ENCODE measurements at regions not wholly inside any gene's neighbourhood (a gene's known extent, or its start where the extent isn't known, plus 50 kb on each side); places are given as distances from the start of the nearest gene placed in this dataset.

DNA sequence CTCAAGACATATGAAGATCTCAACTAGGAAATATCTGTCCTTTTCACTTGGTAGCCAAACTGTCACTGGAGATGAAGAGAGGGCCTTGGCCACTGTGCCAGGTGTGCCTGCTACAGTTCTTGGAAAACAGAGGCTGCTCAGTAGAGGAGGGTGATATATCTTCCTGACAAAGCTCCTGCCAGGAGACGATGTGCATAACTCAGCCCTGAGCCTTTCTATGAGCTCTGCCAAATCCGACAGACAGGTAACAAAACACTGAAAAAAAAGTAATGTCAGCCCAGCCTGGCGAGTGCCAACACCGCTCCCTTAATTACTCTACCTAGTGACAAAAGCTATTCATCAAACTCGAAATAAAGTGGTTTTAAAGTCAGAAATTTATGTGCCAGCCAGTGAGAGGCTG, 123.2 kb downstream of the MFSD1 start:
- H3K9me3 Mint-ChIP-seq, result no peaks in the 10 kb centered on the region
- no peaks in the 10 kb centered on the region for H3K36me3 Mint-ChIP-seq (ENCODE audit: low read depth)
- TF ChIP-seq, protein P1, sequence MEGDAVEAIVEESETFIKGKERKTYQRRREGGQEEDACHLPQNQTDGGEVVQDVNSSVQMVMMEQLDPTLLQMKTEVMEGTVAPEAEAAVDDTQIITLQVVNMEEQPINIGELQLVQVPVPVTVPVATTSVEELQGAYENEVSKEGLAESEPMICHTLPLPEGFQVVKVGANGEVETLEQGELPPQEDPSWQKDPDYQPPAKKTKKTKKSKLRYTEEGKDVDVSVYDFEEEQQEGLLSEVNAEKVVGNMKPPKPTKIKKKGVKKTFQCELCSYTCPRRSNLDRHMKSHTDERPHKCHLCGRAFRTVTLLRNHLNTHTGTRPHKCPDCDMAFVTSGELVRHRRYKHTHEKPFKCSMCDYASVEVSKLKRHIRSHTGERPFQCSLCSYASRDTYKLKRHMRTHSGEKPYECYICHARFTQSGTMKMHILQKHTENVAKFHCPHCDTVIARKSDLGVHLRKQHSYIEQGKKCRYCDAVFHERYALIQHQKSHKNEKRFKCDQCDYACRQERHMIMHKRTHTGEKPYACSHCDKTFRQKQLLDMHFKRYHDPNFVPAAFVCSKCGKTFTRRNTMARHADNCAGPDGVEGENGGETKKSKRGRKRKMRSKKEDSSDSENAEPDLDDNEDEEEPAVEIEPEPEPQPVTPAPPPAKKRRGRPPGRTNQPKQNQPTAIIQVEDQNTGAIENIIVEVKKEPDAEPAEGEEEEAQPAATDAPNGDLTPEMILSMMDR (IDR thresholded peaks at IDR 0.05), result no peak
- peaks cover 6% of the 10 kb centered on the region; the same call in 1 of the 2 replicates for H3K27me3 Mint-ChIP-seq (ENCODE audit: insufficient read depth)
- no peak for DNase-seq
- H3K4me1 Mint-ChIP-seq (ENCODE audit: low read depth), result no peaks in the 10 kb centered on the region
- no peak overlapping the region for H3K27ac Mint-ChIP-seq
- H3K4me3 Mint-ChIP-seq, result no peak overlapping the region

DNA sequence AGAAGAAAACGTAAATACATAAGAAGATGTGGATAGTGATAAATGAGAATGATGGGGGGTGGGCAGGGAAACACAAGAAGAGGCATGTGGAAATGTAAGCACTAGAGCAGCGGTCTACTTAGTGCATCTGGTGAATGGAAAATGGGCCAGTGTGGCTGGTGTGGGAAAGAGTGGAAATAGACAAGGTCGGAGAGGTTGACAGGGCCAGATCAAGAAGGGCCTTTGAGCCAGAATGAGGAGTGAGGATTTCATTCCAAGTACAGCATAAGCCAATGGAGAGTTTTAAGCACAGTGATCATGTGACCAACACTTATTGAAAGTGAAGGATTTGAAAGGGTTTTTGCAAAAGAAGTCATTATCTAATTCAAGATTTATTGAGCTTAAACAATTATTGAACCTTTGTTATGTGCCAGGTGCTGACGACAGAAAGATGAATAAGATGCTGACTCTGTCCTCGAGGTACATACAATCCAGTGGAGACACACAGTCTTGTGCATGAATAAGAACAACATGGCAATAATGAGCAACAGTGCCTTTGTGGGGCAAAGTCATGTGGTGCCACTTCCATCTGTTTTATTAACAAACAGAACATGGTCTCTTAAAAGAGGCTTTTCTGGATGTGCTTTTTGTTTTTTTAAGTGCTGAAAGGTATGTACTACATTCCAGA, 124.1 kb downstream of the MFSD1 start:
- Mint-ChIP-seq H3K4me3 (no peak overlapping the region), H3K36me3 (ENCODE audit: low read depth) (no peaks in the 10 kb centered on the region), H3K27me3 (ENCODE audit: insufficient read depth) (peaks cover 6% of the 10 kb centered on the region; the same call in 1 of the 2 replicates), H3K4me1 (ENCODE audit: low read depth) (no peaks in the 10 kb centered on the region), H3K9me3 (no peaks in the 10 kb centered on the region), H3K27ac (no peak overlapping the region)
- no peak for DNase-seq
- TF ChIP-seq, protein P1 (IDR thresholded peaks at IDR 0.05), result no peak

DNA sequence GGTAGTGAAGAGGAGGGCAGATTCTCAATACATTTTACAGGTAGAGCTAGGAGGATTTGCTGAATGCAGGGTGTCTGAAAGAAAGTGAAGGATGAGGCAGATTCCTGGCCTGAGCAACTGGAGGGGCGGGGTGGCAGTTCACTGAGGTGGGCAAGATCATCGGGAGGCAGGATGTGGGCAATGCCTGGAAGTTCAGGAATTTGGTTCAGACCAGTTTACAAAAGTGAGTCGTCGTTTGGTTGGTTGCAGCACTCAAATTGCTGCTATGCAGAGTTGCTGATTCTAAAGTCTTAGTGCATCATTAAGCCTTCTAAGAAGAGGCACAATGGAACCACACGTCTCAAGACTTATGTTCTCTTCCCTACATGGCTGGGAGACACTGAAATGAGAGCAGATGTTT, 134.0 kb downstream of the MFSD1 start:
- H3K4me1 Mint-ChIP-seq (ENCODE audit: low read depth), result no peaks in the 10 kb centered on the region
- no peak overlapping the region for H3K4me3 Mint-ChIP-seq
- no peak for DNase-seq
- TF ChIP-seq, protein P1 (IDR thresholded peaks at IDR 0.05), result no peak
- no peak overlapping the region for H3K27ac Mint-ChIP-seq
- no peaks in the 10 kb centered on the region for H3K9me3 Mint-ChIP-seq
- no peaks in the 10 kb centered on the region for H3K36me3 Mint-ChIP-seq (ENCODE audit: low read depth)
- H3K27me3 Mint-ChIP-seq (ENCODE audit: insufficient read depth), result peaks cover 7% of the 10 kb centered on the region

DNA sequence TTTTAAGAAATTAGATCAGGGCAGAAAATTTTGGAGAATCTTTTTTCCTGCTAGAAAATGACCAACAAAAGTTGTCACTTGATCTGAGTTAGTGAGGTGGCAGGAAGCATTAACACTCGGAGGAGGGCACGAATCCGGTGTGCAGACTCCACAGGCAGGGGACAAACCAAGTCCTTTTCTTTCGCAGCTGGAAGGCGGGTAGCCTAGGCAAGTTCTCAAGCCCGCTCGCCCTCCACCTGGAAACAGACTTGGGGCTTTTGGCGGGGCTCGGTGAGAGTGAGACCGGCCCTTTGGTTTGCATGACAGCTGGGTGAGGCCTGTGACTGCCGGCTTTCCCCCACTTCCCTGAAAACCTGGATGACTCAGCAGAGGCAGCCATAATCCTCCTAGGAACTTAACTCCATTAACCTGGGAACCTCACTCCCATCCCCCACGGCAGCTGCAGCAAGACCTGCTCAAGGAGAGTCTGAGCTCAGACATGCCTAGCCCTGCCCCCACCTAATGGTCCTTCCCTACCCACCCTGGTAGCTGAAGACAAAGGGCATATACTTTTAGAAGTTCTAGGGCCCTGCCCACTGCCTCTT, 134.8 kb downstream of the MFSD1 start:
- no peak overlapping the region for H3K27ac Mint-ChIP-seq
- no peak overlapping the region for H3K4me3 Mint-ChIP-seq
- H3K27me3 Mint-ChIP-seq (ENCODE audit: insufficient read depth), result peaks cover 7% of the 10 kb centered on the region
- TF ChIP-seq, protein P1 (IDR thresholded peaks at IDR 0.05), result no peak
- no peak for DNase-seq
- H3K9me3 Mint-ChIP-seq, result no peaks in the 10 kb centered on the region; the same call in 1 of the 2 replicates
- H3K36me3 Mint-ChIP-seq (ENCODE audit: low read depth), result no peaks in the 10 kb centered on the region
- no peaks in the 10 kb centered on the region for H3K4me1 Mint-ChIP-seq (ENCODE audit: low read depth)

DNA sequence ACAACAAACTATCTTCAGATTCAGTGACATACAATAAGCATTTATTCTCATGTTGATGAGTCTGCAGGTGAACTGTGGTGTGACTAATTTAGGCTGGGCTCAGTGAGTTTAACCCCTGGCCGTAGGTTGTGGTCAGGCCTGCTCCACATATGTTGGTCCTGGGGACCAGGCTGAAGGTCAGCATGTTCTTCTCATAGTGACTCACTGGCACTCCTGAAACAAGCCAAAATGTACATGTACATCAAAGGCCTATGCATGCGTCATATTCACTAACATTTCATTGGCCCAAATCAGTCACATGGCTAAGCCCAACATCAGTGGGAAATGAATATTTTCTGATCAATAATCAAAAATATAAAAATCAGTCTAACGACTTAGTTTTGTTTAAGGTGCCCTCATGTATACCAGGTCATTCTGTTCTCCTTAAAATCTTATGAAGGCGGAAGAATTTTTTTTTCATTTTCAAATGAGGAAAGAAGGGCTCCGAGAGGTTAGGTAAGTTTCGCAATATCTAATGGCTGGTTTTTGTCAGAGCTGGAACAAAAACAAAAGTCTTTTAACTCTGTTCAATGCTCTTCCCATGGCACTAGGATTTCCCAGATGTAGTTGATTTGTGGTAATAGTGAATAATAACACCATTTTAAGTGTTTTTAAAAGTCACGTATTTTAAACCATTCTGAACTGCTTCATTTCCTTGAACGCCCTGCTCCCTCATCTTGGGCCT, 148.5 kb downstream of the MFSD1 start:
- Mint-ChIP-seq H3K9me3 (no peaks in the 10 kb centered on the region; the same call in 1 of the 2 replicates), H3K4me1 (ENCODE audit: low read depth) (no peaks in the 10 kb centered on the region), H3K4me3 (no peak overlapping the region), H3K27ac (no peak overlapping the region), H3K36me3 (ENCODE audit: low read depth) (no peaks in the 10 kb centered on the region), H3K27me3 (ENCODE audit: insufficient read depth) (peaks cover 7% of the 10 kb centered on the region)
- DNase-seq, result no peak
- TF ChIP-seq, protein P1 (IDR thresholded peaks at IDR 0.05), result no peak

Measured in HFFc6 (cell line).